Esophagus muscularis mucosa (tissue), 3 donors: ENCODE measurements at regions not wholly inside any gene's neighbourhood (a gene's known extent, or its start where the extent isn't known, plus 50 kb on each side); places are given as distances from the start of the nearest gene placed in this dataset.

ENCODE experiments used
- EP300 ChIP-seq: sonication (generic); formaldehyde crosslinking; IDR thresholded peaks from one replicate; pipeline ENCODE4 v1.6.1; 2017; ENCODE audit warnings: antibody characterized with exemption
- TF ChIP-seq, protein P1 (sequence below), 3 experiments: fragments of 200-600 bp in 2 of 3; fragments of 450-650 bp in 1 of 3; sonication (generic) in 2 of 3; IDR thresholded peaks; one replicate each; pipeline ENCODE4 v1.5.1; 2017 to 2019; ENCODE audit warnings: antibody characterized with exemption in 3 of 3, mild to moderate bottlenecking in 2 of 3, moderate library complexity in 1 of 3

DNA sequence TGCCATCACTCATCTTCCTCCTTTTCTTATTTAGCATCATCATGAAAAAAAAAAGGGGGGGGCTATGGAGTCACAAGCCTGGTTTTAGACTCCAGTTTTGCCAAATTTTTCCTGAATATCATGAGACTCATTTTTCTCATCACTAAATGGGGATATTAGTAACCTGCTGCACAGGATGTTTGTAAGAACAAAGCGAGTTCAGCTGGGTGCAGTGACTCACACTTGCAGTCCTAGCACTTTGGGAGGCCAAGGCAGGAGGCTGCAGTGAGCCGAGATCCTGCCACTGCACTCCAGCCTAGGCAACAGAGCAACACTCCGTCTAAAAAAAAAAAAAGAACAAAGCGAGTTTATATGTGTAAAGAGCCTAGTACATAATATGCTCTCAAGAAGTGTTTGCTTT, 82.8 kb downstream of the TFAP2A start:
- TF ChIP-seq, protein P1, sequence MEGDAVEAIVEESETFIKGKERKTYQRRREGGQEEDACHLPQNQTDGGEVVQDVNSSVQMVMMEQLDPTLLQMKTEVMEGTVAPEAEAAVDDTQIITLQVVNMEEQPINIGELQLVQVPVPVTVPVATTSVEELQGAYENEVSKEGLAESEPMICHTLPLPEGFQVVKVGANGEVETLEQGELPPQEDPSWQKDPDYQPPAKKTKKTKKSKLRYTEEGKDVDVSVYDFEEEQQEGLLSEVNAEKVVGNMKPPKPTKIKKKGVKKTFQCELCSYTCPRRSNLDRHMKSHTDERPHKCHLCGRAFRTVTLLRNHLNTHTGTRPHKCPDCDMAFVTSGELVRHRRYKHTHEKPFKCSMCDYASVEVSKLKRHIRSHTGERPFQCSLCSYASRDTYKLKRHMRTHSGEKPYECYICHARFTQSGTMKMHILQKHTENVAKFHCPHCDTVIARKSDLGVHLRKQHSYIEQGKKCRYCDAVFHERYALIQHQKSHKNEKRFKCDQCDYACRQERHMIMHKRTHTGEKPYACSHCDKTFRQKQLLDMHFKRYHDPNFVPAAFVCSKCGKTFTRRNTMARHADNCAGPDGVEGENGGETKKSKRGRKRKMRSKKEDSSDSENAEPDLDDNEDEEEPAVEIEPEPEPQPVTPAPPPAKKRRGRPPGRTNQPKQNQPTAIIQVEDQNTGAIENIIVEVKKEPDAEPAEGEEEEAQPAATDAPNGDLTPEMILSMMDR (IDR thresholded peaks at IDR 0.05), result no peak
- no peak for TF ChIP-seq EP300
